SK-N-MC (cell line): ENCODE measurements at regions not wholly inside any gene's neighbourhood (a gene's known extent, or its start where the extent isn't known, plus 50 kb on each side); places are given as distances from the start of the nearest gene placed in this dataset.
A peak's percentile ranks its signal among the peaks of the same experiment; 100 is the strongest.

ENCODE experiments used
- DNase-seq: peaks from one replicate; pipeline ENCODE4 v3.0.0-alpha.2; 2011; ENCODE audit warnings: low read depth, low spot score
- H3K27ac ChIP-seq: fragments of 200-600 bp; sonication (generic); 2 replicates; pipeline ENCODE4 v1.5.1; 2016; ENCODE audit warnings: mixed run types
- H3K36me3 ChIP-seq: fragments of 200-600 bp; sonication (generic); 2 replicates; pipeline ENCODE4 v1.6.1; 2017; ENCODE audit warnings: antibody characterized with exemption, low read length, mixed read lengths; ENCODE audit not compliant: insufficient read depth
- H3K4me3 ChIP-seq: fragments of 200-600 bp; sonication (generic); 2 replicates; pipeline ENCODE4 v1.5.1; 2016
- H3K9ac ChIP-seq: fragments of 200-600 bp; sonication (generic); 2 replicates; pipeline ENCODE4 v1.8.0; 2017; ENCODE audit warnings: mixed run types, mixed read lengths; ENCODE audit not compliant: insufficient read length
- H3K9me3 ChIP-seq: fragments of 200-600 bp; sonication (generic); 2 replicates; pipeline ENCODE4 v1.6.1; 2017; ENCODE audit warnings: low read depth, mild to moderate bottlenecking, antibody characterized with exemption, low read length, moderate library complexity, mixed read lengths
- EZH2 ChIP-seq: fragments of 200-600 bp; sonication (generic); IDR thresholded peaks from one replicate; pipeline ENCODE4 v1.6.1; 2017; ENCODE audit warnings: antibody characterized with exemption
- FOXP2 ChIP-seq: optimal IDR thresholded peaks from 2 replicates; pipeline ENCODE3; 2011; ENCODE audit warnings: mild to moderate bottlenecking, moderate library complexity; ENCODE audit not compliant: insufficient read depth; ENCODE audit errors: extremely low read length, control extremely low read depth
- POLR2AphosphoS5 ChIP-seq: IDR thresholded peaks from 2 replicates; pipeline ENCODE4 v1.6.1; 2012; ENCODE audit warnings: mild to moderate bottlenecking, low read depth, low read length, borderline replicate concordance

GRCh38 chr17:52776234-52776633 lies 617.7 kb upstream of the CA10 start:
- no peak for DNase-seq
- TF ChIP-seq EZH2 (no peak), POLR2AphosphoS5 (no peak), FOXP2 (no peak)
- Histone ChIP-seq H3K27ac (no peak overlapping the region), H3K4me3 (0 out of 2 replicates have a peak overlapping the region, but pooled peaks have one; percentile 2), H3K9ac (no peak overlapping the region), H3K9me3 (no peaks in the 10 kb centered on the region), H3K36me3 (no peaks in the 10 kb centered on the region)

GRCh38 chr17:52762794-52763167 lies 604.3 kb upstream of the CA10 start:
- Histone ChIP-seq H3K9me3 (no peaks in the 10 kb centered on the region; the same call in 1 of the 2 replicates), H3K27ac (no peak overlapping the region), H3K4me3 (no peak overlapping the region), H3K9ac (no peak overlapping the region), H3K36me3 (no peaks in the 10 kb centered on the region)
- TF ChIP-seq FOXP2 = no peak
- no peak for TF ChIP-seq POLR2AphosphoS5
- TF ChIP-seq EZH2 = no peak
- no peak for DNase-seq

GRCh38 chr17:52762147-52762793 lies 603.8 kb upstream of the CA10 start:
- H3K36me3 ChIP-seq = no peaks in the 10 kb centered on the region
- peak; percentile 97 for DNase-seq
- TF ChIP-seq EZH2 (no peak), FOXP2 (peak; percentile 60)
- no peak overlapping the region for H3K9ac ChIP-seq
- H3K27ac ChIP-seq = no peak overlapping the region
- H3K9me3 ChIP-seq = no peaks in the 10 kb centered on the region; the same call in 1 of the 2 replicates
- no peak overlapping the region for H3K4me3 ChIP-seq

- no peak for TF ChIP-seq POLR2AphosphoS5
- Histone ChIP-seq H3K4me3 (no peak overlapping the region), H3K9ac (no peak overlapping the region), H3K36me3 (no peaks in the 10 kb centered on the region), H3K27ac (no peak overlapping the region), H3K9me3 (no peaks in the 10 kb centered on the region; the same call in 1 of the 2 replicates)
- DNase-seq = no peak
These were observed 601.4 kb upstream of the CA10 start for GRCh38 chr17:52759864-52760263.

GRCh38 chr17:52758481-52758880 lies 600.0 kb upstream of the CA10 start:
- H3K9me3 ChIP-seq = no peaks in the 10 kb centered on the region; the same call in 1 of the 2 replicates
- TF ChIP-seq EZH2 (no peak), POLR2AphosphoS5 (no peak), FOXP2 (no peak)
- H3K27ac ChIP-seq = no peak overlapping the region
- no peaks in the 10 kb centered on the region for H3K36me3 ChIP-seq
- H3K9ac ChIP-seq = no peak overlapping the region
- no peak for DNase-seq
- no peak overlapping the region for H3K4me3 ChIP-seq

GRCh38 chr17:52756746-52757145 lies 598.2 kb upstream of the CA10 start:
- no peak overlapping the region for H3K27ac ChIP-seq
- H3K9ac ChIP-seq = no peak overlapping the region
- DNase-seq = no peak
- no peaks in the 10 kb centered on the region; the same call in 1 of the 2 replicates for H3K9me3 ChIP-seq
- no peak for TF ChIP-seq FOXP2
- no peak for TF ChIP-seq EZH2
- no peak for TF ChIP-seq POLR2AphosphoS5
- H3K4me3 ChIP-seq = no peak overlapping the region
- H3K36me3 ChIP-seq = no peaks in the 10 kb centered on the region

- no peak for DNase-seq
- H3K4me3 ChIP-seq = no peak overlapping the region
- no peak overlapping the region for H3K27ac ChIP-seq
- no peak for TF ChIP-seq POLR2AphosphoS5
- no peak for TF ChIP-seq FOXP2
- H3K9me3 ChIP-seq = no peaks in the 10 kb centered on the region; the same call in 1 of the 2 replicates
- no peak overlapping the region for H3K9ac ChIP-seq
- H3K36me3 ChIP-seq = no peaks in the 10 kb centered on the region
These were observed 596.3 kb upstream of the CA10 start for GRCh38 chr17:52754838-52755237.

GRCh38 chr17:52751051-52751450 lies 592.5 kb upstream of the CA10 start:
- Histone ChIP-seq H3K9me3 (no peaks in the 10 kb centered on the region), H3K4me3 (no peak overlapping the region), H3K36me3 (no peaks in the 10 kb centered on the region), H3K9ac (no peak overlapping the region), H3K27ac (no peak overlapping the region)
- DNase-seq = no peak
- no peak for TF ChIP-seq EZH2
- no peak for TF ChIP-seq POLR2AphosphoS5
- no peak for TF ChIP-seq FOXP2

GRCh38 chr17:52744179-52744578 lies 585.7 kb upstream of the CA10 start:
- H3K9me3 ChIP-seq = no peaks in the 10 kb centered on the region
- no peak for DNase-seq

More at GRCh38 chr17:52744179-52744578, 585.7 kb upstream of the CA10 start:
- Histone ChIP-seq H3K9ac (no peak overlapping the region), H3K27ac (no peak overlapping the region), H3K4me3 (no peak overlapping the region), H3K36me3 (no peaks in the 10 kb centered on the region)
- TF ChIP-seq FOXP2 (no peak), EZH2 (no peak), POLR2AphosphoS5 (no peak)
